ENCODE measurements at regions not wholly inside any gene's neighbourhood (a gene's known extent, or its start where the extent isn't known, plus 50 kb on each side); places are given as distances from the start of the nearest gene placed in this dataset.

DNA sequence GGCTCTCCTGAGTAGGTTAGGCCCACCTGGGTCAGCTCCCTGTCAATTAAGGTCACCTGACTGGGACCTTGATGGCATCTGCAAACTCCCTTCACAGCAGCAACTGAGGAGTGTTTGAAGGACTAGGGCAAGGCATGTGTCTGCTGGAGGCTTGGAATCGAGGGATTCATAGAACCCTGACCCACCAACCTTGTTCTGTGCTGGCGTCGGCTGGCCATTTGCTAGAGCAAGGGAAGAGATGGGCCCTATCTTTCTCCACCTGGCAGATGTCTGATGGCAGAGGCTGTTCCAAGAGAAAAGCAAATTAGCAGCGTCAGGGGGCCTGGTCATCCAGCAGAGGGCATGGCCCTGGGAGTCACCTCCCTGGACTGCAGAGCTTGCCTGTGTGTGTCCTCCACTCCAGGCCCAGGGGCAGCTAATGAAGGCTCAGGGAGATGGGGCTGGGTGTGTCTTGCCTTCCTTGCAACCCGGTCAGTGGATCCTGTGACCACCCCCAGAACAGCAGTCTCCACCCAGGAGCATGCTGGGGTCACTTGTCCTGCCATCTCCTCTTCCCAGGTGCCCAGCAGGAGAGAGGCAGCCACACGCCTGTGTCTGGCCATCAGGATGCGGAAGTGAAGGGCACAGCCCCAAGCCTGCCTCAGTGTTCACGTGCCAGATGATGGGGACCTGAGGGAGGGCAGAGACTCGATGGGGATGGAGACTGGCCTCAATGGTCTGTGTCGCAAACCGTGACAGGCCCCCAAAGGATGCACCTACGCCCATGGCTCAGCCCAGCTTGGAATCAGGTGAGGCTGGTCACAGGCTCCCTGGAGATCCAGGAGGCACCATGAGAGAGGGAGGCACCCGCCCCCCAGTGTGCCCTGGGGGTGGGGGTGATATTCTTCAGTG, 53.9 kb downstream of the BARX1 start:
- no peak for DNase-seq (ENCODE audit: low spot score)

GRCh38 chr9:93900436-93900819, 54.7 kb downstream of the BARX1 start:
- no peak for DNase-seq (ENCODE audit: low spot score)

GRCh38 chr9:93899609-93900435, 55.3 kb downstream of the BARX1 start:
- DNase-seq (ENCODE audit: low spot score), result no peak

- DNase-seq (ENCODE audit: low spot score), result no peak
Measured at GRCh38 chr9:93898502-93899426, 56.4 kb downstream of the BARX1 start.

DNA sequence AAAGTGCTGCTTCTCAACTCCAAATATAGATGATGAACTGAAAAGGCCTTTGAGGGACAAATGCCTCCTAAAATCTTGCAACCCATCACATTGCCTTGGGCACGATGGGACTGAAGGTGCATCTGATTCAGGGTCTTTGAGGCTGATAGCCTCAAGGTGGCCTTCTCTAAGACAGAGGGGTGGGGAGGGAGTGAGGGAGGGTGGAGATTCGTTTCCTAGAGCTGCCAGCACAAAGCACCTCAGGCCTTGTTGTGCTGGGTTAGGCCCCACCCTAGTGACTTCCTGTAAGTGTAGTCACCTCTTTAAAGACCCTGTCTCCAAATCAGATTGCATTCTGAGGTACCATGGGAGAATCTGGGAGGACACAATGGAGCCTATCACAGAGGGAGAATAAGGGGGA, 57.1 kb downstream of the BARX1 start:
- DNase-seq (ENCODE audit: low spot score), result no peak

GRCh38 chr9:93897075-93897970, 57.8 kb downstream of the BARX1 start:
- DNase-seq (ENCODE audit: low spot score), result no peak

- no peak for DNase-seq (ENCODE audit: low spot score)
Measured at GRCh38 chr9:93896496-93897033, 58.6 kb downstream of the BARX1 start.

DNA sequence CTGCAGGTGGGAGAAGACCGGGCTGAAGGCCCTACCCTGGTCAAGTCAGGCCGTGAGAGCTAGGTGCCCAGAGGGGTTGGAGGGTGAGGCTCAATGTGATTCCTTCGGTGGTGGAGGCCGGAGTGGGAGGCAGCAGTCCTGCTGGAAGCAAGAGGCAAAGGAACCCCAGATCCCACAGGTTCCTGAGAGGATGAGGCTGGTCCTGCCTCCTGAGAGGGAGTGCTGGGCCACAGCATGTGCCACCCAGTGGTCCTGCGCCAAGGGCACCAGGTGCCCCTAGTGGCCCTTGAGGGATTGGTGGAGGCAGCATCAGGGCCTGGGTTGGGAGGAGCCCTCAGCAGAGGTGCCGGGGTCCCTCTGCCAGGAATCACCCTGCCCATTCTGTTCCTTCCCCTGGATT, 59.1 kb downstream of the BARX1 start:
- no peak for DNase-seq (ENCODE audit: low spot score)

DNA sequence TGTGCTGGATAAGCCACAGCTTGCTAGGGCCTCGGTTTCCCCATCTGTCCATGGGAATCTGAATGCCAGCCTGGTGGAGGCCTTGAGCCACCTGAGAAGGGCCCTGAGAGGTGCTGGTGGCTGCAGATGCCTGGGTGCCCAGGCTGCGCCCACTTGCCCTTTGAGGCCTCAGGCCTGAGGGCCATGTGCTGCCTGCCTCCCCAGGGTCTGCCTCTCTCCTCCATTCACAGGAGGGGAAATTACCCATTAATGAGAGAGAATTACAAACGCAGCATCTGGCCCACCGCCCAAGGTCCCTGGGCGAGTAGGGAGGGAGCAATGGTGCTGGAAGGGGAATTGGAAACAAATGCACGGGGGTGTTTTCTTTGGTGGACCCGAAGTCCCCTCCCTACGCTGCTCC, 59.6 kb downstream of the BARX1 start:
- no peak for DNase-seq (ENCODE audit: low spot score)

DNA sequence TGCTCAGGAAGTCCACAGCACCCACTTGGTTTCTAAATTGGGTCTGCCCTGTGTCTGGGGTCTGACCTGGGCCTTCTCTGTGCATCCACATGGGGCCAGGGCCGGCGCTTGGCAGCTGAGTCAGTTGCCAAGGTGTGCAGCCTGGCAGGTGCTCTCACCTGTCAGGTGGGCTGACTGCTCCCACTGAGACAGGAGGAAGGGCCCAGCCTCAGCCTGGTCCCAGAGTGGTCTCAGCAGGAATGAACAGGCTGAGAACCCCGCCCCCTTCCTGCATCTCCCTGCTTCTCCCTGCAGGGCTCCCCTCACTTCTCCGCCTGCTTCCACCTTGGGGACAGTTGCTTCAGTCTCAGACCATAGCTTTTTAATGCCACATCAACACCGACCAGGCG, 60.5 kb downstream of the BARX1 start:
- DNase-seq (ENCODE audit: low spot score), result no peak

- peak; percentile 86 for DNase-seq (ENCODE audit: low spot score)
Measured at GRCh38 chr9:93893899-93894690, 61.1 kb downstream of the BARX1 start.

DNA sequence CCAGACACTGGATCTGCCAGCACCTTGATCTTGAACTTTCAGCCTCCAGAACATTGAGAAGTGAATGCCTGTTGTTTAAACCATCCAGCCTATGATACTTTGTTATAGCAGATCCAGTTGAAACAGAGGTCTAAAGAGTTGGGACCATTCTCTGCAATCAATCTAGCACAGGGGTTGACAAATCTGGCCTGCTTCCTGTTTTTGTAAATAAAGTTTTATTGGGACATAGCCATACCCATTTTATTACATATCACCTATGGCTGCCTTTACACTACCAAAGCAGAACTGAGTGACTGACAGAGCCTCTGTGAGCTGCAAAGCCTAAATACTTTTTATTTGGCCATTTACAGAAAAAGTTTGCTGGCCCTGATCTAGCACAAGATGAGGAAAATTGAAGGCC, 62.0 kb downstream of the BARX1 start:
- no peak for DNase-seq (ENCODE audit: low spot score)

DNA sequence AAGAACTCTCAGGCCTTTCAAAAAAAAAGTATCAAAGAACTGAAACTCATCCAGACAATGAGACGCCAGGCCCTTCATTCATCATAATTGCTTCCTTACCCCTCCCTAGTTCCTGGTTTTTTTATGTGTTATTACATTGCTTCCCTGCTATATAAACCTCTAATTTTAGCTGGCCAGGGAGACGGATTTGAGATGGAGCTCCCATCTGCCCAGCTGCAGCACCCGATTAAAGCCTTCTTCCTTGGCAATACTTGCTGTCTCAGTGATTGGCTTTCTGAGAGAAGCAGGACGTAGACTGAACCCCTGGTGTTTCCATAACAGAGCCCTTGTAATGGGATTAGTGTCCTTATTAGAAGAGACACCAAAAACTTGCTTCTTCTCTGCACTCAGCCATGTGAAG, 62.4 kb downstream of the BARX1 start:
- no peak for DNase-seq (ENCODE audit: low spot score)

DNA sequence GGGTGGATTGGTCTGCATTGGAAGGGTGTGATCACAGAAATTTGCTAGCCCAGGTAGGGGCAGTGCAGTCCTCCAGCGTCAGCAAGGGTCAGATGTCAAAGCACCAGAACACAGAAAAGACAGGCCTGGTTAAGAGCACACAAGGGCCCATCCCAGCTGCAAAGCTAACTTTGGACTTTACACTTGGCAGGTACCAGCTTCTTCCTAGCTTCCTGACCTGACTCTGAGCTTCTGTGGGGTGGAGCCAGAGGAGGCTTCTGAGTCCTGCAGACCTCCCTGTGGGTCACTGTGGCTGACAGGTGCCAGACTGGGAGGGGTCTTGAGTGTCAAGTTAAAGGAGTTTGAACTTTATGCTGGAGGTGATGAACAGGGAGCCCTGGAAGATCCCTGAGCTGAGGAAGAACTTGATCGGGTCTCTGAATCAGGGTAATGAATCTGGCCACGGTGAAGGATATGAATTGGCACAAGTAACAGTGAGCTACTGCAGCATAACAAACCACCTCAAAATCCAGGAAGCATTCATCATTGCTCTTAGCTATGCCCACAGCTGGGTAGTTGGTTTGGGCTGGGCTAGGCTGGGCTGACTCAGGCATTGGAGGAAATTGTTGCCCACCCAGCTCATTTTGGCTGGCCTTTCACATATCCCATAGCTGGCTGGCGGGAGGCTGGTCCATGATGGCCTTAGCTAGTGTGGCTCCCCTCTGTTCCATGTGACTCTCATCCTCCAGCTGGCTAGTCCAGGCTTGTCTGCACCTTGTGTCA, 63.4 kb downstream of the BARX1 start:
- peak; percentile 75 for DNase-seq (ENCODE audit: low spot score)

- peak; percentile 9 for DNase-seq (ENCODE audit: low spot score)
Measured at GRCh38 chr9:93891050-93891449, 64.1 kb downstream of the BARX1 start.

DNA sequence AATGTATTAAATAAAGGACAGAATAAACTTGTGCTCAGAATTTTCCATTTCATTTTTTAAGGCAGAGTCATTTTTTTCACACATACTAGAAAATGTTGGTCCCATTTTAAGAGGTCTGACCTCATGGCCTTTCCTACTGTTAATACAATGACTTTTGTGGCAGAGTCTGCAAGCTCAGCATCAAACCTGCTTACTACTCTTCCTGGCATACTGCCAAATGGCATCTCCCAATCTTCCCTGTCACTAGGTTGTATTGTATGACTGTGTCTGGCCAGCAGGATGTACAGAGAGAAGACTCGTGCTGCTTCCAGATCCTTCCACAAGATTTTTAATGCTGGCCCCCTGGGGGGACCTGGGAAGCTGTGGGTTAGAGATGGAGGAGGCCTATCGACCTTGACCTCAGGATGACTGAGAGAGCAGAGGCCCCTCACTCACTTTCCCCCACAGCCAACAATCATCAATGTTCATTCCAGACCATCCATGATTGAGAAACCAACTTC, 64.7 kb downstream of the BARX1 start:
- peak; percentile 13 for DNase-seq (ENCODE audit: low spot score)

DNA sequence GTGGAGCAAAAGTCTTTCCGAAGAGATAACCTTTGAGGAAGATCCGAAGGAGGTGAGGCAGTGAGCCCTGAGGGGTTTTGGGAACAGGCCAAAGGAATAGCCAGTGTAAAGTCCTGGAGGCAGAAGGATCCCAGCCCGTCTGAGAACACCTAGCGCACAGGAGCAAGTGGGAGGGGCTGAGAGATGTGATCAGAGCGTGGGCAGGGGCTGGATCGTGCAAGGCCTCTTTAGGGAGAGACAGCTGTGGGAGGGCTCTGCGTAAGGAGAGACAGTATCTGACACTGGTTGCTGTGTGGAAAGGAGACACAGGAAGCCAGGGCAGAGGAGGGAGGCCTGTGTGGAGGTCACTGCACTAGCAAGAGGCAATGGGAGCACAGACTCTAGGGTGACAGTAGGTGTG, 68.2 kb downstream of the BARX1 start:
- peak; percentile 5 for DNase-seq (ENCODE audit: low spot score)

- no peak for DNase-seq (ENCODE audit: low spot score)
Measured at GRCh38 chr9:93884808-93885207, 70.3 kb downstream of the BARX1 start.
